Activated CD4-positive, alpha-beta T cell treated with anti-CD3 and anti-CD28 coated beads, Interleukin-2, Interleukin-6, amounts not matched to agents 100 ng/mL and 50 ng/mL, durations not matched to agents 16 hours and 8 hours (primary cell): ENCODE measurements at regions not wholly inside any gene's neighbourhood (a gene's known extent, or its start where the extent isn't known, plus 50 kb on each side); places are given as distances from the start of the nearest gene placed in this dataset.
"Not testable (repeated sequence)": the region's sequence is repeated elsewhere in the genome, so short reads cannot be mapped to it uniquely, and the experiment has no call there.

Source experiments
- DNase-seq: peaks from one replicate; pipeline ENCODE4 v3.0.0-alpha.2; 2020

DNA sequence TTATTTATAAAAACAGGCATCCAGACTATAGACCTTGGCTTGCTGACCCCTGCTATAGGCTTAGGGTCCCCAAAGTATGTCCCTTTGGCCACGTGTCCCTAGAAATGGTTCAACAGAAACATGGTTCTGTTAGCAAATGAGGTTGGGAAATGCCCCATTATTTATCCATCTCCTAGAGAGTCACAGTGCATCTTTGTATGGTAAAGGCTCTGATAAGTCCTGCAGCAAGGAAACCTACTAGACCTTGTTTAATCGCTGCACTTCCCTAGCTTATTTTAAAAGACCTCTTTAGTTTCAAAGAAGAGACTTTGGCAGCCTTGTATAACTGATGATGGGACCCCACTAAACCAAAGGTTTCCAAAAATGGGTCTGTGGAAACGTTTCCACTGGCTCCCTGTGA is 471.5 kb downstream of the MED13L start:
- no peak for DNase-seq

GRCh38 chr12:115802767-115803166 is 474.7 kb downstream of the MED13L start:
- DNase-seq, result no peak

GRCh38 chr12:115801871-115802270 is 475.6 kb downstream of the MED13L start:
- no peak for DNase-seq

- DNase-seq, result no peak
Observed at GRCh38 chr12:115799610-115800009, 477.9 kb downstream of the MED13L start.

GRCh38 chr12:115798309-115798917 is 479.1 kb downstream of the MED13L start:
- DNase-seq, result no peak

DNA sequence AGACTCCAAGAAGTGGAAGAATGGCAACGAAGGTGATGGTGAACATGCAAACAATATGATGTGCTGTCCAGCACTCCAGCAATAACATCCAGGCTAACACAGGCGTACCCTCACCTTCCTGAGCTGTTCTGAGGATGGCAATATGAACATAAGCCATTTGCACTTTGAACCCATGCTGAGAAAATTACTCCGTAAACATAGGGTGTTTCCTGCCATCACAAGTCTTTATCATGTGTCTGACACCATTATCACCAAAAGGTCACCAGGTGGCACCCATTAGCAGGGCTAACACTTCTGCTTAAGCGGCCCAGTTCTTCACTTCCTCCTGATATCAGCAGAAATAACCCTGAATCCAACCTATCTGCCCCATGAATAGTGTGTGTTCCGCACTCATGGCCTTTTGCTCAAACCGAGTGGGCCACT is 482.8 kb downstream of the MED13L start:
- DNase-seq, result no peak

- no peak for DNase-seq
Observed at GRCh38 chr12:115791331-115791730, 486.2 kb downstream of the MED13L start.

GRCh38 chr12:115790526-115790925 is 487.0 kb downstream of the MED13L start:
- DNase-seq, result peak; percentile 9

GRCh38 chr12:115786490-115786889 is 491.0 kb downstream of the MED13L start:
- not testable (repeated sequence) for DNase-seq

- DNase-seq, result no peak
Observed at GRCh38 chr12:115785548-115785947, 491.9 kb downstream of the MED13L start.

GRCh38 chr12:115776399-115776798 is 501.1 kb downstream of the MED13L start:
- no peak for DNase-seq

- DNase-seq, result no peak
Observed at GRCh38 chr12:115774148-115774895, 503.2 kb downstream of the MED13L start.

DNA sequence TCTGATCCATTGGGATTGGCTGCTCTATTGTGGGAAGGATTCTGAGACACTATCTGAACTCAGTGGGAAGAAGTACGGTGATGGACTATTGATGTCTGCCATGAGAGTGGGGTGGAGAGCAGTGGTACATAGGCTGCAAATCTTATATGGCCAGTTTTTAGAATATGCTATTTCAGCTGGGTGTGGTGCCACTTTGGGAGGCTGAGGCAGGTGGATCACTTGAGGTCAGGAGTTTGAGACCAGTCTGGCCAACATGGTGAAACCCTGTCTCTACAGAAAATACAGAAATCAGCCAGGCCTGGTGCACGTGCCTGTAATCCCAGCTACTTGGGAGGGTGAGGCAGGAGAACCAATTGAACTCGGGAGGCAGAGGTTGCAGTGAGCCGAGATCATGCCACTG is 505.9 kb downstream of the MED13L start:
- DNase-seq, result no peak

GRCh38 chr12:115771065-115771464 is 506.4 kb downstream of the MED13L start:
- DNase-seq, result no peak

DNA sequence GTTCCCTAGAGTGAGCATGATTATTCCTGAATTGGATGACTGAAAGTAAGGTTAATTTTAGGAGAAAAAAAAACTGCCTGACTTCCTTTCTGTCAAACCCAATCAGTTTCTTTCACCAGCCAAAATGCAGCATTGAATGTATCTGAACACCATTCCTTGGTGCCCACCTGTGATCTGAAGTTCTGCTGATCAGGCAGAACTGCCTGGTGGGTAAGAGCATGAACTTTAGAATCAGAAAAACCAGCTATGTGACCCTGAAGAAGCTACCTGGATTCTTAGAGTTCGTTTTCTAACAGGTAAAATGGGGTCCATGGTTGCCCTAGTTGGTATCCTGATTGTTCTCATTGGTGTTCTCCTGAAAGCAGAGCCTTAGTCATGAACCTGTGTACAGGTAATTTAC is 506.9 kb downstream of the MED13L start:
- DNase-seq, result no peak

DNA sequence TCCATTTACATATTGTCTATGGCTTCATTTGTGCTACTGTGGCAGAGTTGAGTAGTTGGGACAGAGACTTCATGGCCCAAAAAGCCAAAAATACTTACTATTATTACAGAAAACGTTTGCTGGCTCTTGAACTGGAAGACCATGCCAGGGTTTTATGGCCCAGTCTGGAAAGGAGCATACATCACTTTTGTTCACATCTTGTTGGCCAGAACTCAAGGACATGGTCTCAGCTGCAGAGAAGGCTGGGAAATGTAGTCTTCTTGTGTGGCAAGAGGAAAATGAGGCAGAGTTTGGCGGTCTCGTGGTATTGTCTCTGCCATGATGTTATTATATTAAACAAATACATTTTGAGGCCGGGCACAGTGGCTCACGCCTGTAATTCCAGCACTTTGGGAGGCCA is 509.6 kb downstream of the MED13L start:
- DNase-seq, result no peak

DNA sequence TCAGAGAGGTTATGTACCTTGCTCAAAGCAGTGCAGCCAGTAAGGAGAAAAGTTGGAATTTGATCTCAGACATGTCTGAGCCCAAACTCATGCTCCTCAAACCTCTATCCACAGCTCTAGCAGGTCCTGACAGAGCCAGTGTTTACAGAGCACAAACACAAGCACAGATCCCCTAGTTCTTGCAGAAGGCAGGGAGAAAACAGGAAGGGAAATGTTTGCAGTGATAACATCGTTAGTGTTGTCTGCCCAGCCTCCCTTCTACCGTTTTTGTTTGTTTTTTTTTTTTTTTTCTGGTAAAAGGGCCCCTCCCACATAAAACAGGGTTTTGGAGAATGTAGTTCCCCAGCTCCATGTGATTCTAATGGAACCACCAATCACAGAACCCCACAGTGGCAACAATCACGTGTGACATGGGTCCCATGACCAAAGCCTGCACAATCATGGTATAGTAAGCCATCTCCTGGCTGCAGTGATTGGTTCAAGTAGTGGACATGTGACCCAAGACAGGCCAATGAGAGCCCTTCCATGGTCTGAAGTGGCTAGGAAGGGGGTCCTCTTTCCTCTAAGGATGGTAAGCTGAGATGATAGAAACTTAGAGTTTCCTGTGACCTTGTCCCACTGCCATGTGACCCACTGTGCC is 513.4 kb downstream of the MED13L start:
- no peak for DNase-seq

DNA sequence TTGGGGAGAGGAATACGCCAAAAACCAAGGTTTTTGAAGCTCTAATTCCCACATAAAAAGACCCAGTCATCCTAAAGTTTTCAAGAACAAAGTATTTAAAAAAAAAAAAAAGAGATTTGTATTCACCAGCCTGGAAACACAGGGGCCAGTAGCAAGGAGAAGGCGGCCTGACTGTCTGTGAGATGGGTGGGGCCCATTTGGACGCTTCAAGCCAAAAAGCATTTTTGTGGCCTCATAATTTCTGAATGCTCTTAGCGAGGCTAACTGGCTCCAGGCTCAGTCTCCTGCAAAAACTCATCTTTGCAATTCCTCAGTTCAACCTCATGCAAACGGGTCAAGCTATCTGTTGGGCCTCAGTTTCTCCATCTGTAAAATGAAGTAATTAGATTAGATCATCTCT is 514.1 kb downstream of the MED13L start:
- no peak for DNase-seq

- DNase-seq, result no peak
Observed at GRCh38 chr12:115762936-115763335, 514.6 kb downstream of the MED13L start.

- no peak for DNase-seq
Observed at GRCh38 chr12:115761784-115762183, 515.7 kb downstream of the MED13L start.

DNA sequence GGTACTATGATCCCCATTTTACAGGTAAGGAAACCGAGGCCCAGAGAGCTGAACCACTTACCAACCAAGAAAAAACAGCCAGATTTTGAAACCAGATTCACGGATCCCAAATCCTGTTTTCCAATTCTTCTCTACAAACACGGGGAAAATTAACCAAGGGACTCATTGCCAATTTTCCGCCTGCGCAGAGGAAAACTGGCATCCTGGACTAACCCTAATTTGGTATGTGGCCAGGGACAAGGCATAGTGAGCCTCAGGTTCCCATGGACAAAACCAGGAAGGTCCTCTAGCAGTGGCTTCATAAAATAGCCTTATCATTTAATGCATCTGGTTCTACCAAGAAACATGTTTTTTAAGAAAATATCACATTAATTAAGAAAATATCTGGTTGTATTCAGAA is 517.3 kb downstream of the MED13L start:
- no peak for DNase-seq

DNA sequence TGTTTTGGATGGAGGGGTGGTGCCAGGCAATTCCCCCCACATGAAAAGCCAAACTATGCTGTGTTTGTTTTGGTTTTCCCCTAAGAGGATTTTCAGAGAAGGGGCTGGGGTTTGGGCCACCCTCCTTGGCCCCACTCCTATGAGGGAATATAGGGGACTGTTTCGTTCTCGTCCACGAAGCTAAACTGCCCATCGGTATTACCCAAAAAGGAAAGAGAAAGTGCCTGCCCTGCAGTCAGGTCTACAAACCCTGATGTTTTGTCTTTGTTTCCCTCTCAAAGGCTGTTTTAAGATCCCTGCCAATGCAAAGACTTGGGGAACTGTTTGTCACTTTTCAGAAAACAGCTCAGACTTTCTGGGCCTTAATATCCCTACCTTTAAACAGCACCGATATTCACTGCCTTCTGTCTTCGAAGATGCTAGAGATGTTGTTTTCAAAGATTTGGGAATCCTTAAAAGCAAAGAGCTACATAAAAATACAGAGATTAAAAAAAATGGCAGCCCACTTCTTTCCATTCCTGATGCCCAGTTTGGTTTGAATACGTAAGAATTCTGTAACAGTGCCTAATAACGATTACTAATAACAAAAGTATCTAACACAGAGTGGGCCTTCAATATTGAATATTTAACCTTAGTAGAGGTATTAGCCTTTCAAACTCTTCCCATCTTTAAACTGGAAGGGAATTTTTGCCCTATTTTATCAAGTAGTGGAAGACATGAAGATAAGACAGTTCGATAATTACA is 518.4 kb downstream of the MED13L start:
- DNase-seq, result no peak

GRCh38 chr12:115758183-115758582 is 519.3 kb downstream of the MED13L start:
- no peak for DNase-seq

DNA sequence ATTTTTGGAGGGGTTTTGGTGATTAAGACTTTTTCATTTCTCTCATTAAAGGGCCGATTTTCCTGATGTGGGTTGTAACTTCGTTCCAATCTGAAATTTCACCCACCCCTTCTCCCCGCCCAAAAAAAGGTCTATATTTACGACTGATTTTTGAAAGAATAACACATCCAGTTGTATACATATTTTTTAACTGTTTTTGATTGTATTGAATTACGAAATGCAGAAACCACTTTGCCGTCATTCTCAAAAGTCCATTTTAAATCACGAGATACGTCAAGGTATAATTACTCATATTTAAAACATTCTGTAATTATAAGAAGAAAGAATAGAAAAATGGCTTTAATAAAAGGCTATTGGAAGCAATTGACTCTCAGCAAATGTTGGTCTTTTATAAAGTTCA is 520.7 kb downstream of the MED13L start:
- no peak for DNase-seq
